ENCODE measurements at regions not wholly inside any gene's neighbourhood (a gene's known extent, or its start where the extent isn't known, plus 50 kb on each side); places are given as distances from the start of the nearest gene placed in this dataset.

DNA sequence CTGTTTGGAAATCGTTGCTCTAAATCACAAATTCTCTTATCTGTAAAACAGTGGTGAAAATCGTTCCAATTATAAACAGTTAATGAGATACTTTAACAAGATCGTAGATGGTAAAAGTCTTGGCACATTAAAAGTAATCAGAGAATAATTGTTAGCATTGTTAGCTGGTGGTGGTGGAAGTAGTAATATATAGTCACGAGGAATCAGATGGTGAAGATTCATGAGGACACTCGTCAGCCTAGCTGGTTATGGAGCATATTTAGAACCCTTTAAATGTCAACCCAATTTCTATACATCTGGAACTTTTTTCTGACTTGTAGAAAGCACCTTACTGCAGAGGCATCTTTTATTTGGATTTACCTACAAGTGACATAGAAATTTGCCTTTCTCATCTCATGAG, 190.8 kb downstream of the TLE1 start:
- DNase-seq: no peak
- peak overlapping the region in 1 of 5 donors; percentile 78 for H3K27ac ChIP-seq
- no peaks in the 10 kb centered on the region for H3K36me3 ChIP-seq (replicated peaks in 1 of 2)
- 50 to 73% (median 63%) methylated on average over 5 of the region's 5 CpGs for WGBS, 4 donors
- H3K9me3 ChIP-seq (replicated peaks in 1 of 3): no peaks in the 10 kb centered on the region
- TF ChIP-seq, protein P1, sequence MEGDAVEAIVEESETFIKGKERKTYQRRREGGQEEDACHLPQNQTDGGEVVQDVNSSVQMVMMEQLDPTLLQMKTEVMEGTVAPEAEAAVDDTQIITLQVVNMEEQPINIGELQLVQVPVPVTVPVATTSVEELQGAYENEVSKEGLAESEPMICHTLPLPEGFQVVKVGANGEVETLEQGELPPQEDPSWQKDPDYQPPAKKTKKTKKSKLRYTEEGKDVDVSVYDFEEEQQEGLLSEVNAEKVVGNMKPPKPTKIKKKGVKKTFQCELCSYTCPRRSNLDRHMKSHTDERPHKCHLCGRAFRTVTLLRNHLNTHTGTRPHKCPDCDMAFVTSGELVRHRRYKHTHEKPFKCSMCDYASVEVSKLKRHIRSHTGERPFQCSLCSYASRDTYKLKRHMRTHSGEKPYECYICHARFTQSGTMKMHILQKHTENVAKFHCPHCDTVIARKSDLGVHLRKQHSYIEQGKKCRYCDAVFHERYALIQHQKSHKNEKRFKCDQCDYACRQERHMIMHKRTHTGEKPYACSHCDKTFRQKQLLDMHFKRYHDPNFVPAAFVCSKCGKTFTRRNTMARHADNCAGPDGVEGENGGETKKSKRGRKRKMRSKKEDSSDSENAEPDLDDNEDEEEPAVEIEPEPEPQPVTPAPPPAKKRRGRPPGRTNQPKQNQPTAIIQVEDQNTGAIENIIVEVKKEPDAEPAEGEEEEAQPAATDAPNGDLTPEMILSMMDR (IDR thresholded peaks at IDR 0.05): no peak
- TF ChIP-seq POLR2A (IDR thresholded peaks at IDR 0.05): no peak
- peak overlapping the region in 1 of 4 donors; percentile 25 for H3K4me3 ChIP-seq
- intact Hi-C loops (cut with DNase I): no loop called here
- H3K27me3 ChIP-seq: no peaks in the 10 kb centered on the region
- H3K4me1 ChIP-seq (replicated peaks in 1 of 2): peaks cover 6 to 13% of the 10 kb centered on the region in 2 donors

DNA sequence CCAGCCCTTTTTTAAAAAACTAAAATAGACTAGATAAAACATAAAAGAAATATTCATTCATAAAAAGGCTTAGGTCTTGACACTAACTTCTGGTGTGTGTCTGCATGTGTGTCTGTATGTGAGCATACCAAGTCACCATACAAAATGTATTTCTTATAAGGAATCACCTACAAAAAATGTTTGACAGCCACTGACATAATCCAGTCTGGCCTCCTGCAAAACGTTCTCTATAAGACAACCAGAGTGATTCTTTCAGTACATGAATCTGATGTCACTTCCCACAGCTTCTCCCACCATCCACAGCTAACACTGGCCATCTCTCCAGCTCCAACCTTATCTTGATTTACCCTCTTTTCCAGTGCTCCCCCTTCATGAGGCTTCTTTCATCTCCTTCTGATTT, 192.3 kb downstream of the TLE1 start:
- no peak overlapping the region for H3K27ac ChIP-seq
- no peak overlapping the region for H3K4me3 ChIP-seq
- no peaks in the 10 kb centered on the region for H3K36me3 ChIP-seq (replicated peaks in 1 of 2)
- 54 to 79% (median 63%) methylated on average over 1 of the region's 1 CpG for WGBS, 4 donors
- TF ChIP-seq POLR2A (IDR thresholded peaks at IDR 0.05): no peak
- TF ChIP-seq, protein P1 (IDR thresholded peaks at IDR 0.05): no peak
- intact Hi-C loops (cut with DNase I): no loop called here
- no peaks in the 10 kb centered on the region for H3K9me3 ChIP-seq (replicated peaks in 1 of 3)
- H3K27me3 ChIP-seq: no peaks in the 10 kb centered on the region
- no peak for DNase-seq
- H3K4me1 ChIP-seq (replicated peaks in 1 of 2): peaks cover 6 to 13% of the 10 kb centered on the region in 2 donors

DNA sequence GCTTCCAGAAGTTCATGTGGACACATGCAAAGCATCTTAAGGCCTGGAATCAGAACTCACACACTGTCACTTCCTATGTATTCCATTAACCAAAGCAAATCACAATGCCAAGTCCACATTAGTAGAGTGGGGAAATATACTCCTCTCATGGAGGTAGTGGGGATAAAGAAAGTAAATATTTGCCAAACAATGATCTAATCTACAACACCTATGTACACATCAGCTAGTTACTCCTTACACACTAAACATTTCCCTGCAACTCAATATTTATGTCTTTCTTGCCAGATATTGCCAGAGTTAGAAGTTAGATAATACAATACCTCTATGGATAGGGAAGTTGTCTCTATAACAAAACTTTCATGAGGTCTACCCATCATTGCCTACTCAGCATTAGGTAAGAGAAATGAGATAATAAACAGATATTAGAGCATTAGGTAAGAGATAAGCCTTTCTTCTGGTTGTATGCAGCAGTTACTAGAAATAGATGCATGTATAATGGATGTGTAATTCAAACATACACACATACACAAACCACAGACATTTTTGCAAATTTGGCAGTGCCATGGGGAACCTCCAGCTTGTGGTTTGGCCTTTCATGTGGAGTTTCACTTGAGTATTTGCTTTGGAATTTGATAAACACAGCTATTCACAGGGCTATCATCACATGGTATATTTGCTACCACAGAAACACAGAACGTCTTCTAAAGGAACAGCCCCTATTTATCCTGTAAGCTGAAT, 196.5 kb downstream of the TLE1 start:
- 56 to 67% (median 62%) methylated on average over 1 of the region's 1 CpG for WGBS, 4 donors
- DNase-seq: no peak
- H3K9me3 ChIP-seq (replicated peaks in 1 of 3): no peaks in the 10 kb centered on the region
- no peaks in the 10 kb centered on the region for H3K27me3 ChIP-seq
- no peak overlapping the region for H3K4me3 ChIP-seq
- intact Hi-C loops (cut with DNase I): no loop called here
- H3K36me3 ChIP-seq (replicated peaks in 1 of 2): no peaks in the 10 kb centered on the region
- H3K4me1 ChIP-seq (replicated peaks in 1 of 2): no peaks in the 10 kb centered on the region
- H3K27ac ChIP-seq: no peak overlapping the region
- no peak for TF ChIP-seq POLR2A (IDR thresholded peaks at IDR 0.05)

DNA sequence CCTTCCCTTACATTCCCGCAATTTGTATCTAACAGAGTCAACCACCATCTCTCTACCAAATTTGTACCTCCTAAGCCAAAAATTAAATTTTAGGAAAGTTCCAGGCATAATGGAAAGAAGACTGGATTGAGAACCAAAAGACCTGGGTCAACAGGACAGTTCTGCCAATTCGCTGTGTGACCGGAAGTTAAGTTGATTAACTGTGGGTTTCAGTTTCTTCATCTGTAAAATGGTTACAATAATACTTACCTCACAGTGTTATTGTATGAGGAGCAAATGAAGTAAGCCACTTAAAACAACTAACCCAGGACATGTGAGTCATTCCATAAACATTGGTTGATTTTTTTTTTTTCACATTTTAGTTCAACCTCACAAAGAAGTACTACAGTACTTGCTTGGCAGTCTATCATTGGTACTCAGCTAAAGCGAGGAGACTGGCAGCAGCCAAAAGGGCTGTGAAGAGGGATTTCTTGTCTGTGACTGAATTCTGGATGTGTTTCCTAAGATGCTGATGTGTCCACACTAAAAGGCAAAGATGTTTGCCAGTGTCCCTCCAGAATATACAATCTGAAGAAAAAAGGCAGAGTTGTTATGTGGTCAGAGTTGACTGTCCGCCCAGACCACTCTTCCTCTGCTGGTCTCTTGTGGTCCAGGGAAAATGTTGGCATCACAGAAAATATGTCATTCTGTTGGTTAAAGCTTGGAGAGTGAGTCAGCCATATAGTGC, 198.6 kb downstream of the TLE1 start:
- H3K27ac ChIP-seq: no peak overlapping the region
- 92 to 94% (median 93%) methylated on average over 5 of the region's 5 CpGs for WGBS, 4 donors

More for the DNA sequence above, 198.6 kb downstream of the TLE1 start:
- H3K36me3 ChIP-seq (replicated peaks in 1 of 2): no peaks in the 10 kb centered on the region
- DNase-seq: no peak
- no peaks in the 10 kb centered on the region for H3K27me3 ChIP-seq
- no peak for TF ChIP-seq POLR2A (IDR thresholded peaks at IDR 0.05)
- TF ChIP-seq, protein P1 (IDR thresholded peaks at IDR 0.05): no peak
- intact Hi-C loops (cut with DNase I): no loop called here
- no peaks in the 10 kb centered on the region for H3K9me3 ChIP-seq (replicated peaks in 1 of 3)
- H3K4me1 ChIP-seq (replicated peaks in 1 of 2): no peaks in the 10 kb centered on the region
- no peak overlapping the region for H3K4me3 ChIP-seq

Measured in adrenal gland (tissue), 9 donors.